Gastrocnemius medialis (tissue), 4 donors: ENCODE measurements at regions not wholly inside any gene's neighbourhood (a gene's known extent, or its start where the extent isn't known, plus 50 kb on each side); places are given as distances from the start of the nearest gene placed in this dataset.

ENCODE experiments used
- ATAC-seq, 2 donors: fragments of 150-250 bp; one replicate each; pipeline ENCODE4 v1.9.1; 2016
- DNase-seq, 2 donors: peaks; one replicate each; pipeline ENCODE4 v3.0.0-alpha.2; 2019
- H3K27ac ChIP-seq, 4 donors: fragments of 200-600 bp; sonication (generic); 1 replicate in 1 of 4; 2 replicates in 3 of 4; pipeline ENCODE4 v1.5.1; 2016 to 2018; ENCODE audit warnings: mild to moderate bottlenecking in 2 of 4, moderate library complexity in 1 of 4
- H3K27me3 ChIP-seq, 3 donors: fragments of 200-600 bp; sonication (generic) in 2 of 3; 1 replicate in 1 of 3; 2 replicates in 2 of 3; pipeline versions ENCODE4 v1.5.1 to v1.6.0; 2016 to 2019; ENCODE audit warnings: mild to moderate bottlenecking in 1 of 3, moderate library complexity in 1 of 3
- H3K36me3 ChIP-seq, 2 donors: fragments of 200-600 bp; sonication (generic) in 1 of 2; one replicate each; pipeline ENCODE4 v1.5.1; 2017 to 2018
- H3K4me1 ChIP-seq, 2 donors: fragments of 200-600 bp; sonication (generic) in 1 of 2; one replicate each; pipeline ENCODE4 v1.5.1; 2016 to 2017; ENCODE audit warnings: mild to moderate bottlenecking in 2 of 2
- H3K4me3 ChIP-seq, 4 donors: fragments of 200-600 bp; sonication (generic) in 3 of 4; 1 replicate in 1 of 4; 2 replicates in 3 of 4; pipeline ENCODE4 v1.5.1; 2016 to 2019; ENCODE audit warnings: mild to moderate bottlenecking in 2 of 4
- H3K9me3 ChIP-seq, 3 donors: fragments of 200-600 bp; sonication (generic) in 2 of 3; 1 replicate in 1 of 3; 2 replicates in 2 of 3; pipeline ENCODE4 v1.5.1; 2016 to 2019
- CTCF ChIP-seq, 5 experiments: fragments of 450-650 bp in 3 of 5; fragments of 200-600 bp in 2 of 5; sonication (generic) in 2 of 5; IDR thresholded peaks in 4 of 5; conservative IDR thresholded peaks in 1 of 5; 1 replicate in 4 of 5; 2 replicates in 1 of 5; pipeline ENCODE4 v1.5.1; 2016 to 2019; ENCODE audit warnings: antibody characterized with exemption in 5 of 5, mild to moderate bottlenecking in 3 of 5, moderate library complexity in 3 of 5
- POLR2A ChIP-seq, 2 donors: fragments of 450-650 bp; IDR thresholded peaks; one replicate each; pipeline ENCODE4 v1.6.1; 2017; ENCODE audit warnings: antibody characterized with exemption in 2 of 2, mild to moderate bottlenecking in 2 of 2, moderate library complexity in 2 of 2
- in situ Hi-C, 4 donors: fragments of 200-750 bp; cut with MboI; loops; one replicate each; pipeline versions ENCODE4 v1.15.0 to v1.8.0; 2017; ENCODE audit warnings: low sequenced_read_pairs in 4 of 4
- intact Hi-C: fragments of 100-400 bp; cut with DNase I; formaldehyde crosslinking; loops from one replicate; pipeline ENCODE4 v1.15.1; 2023; ENCODE audit warnings: low total_unique reads

GRCh38 chr5:10064546-10065195 is 185.0 kb downstream of the ATPSCKMT start:
- no peaks in the 10 kb centered on the region for H3K9me3 ChIP-seq
- DNase-seq (no peak), ATAC-seq (no peak)
- no peaks in the 10 kb centered on the region for H3K4me1 ChIP-seq
- in situ Hi-C loops (no loop called here), intact Hi-C loops (no loop called here)
- no peak overlapping the region for H3K27ac ChIP-seq
- no peak overlapping the region for H3K4me3 ChIP-seq
- no peaks in the 10 kb centered on the region for H3K36me3 ChIP-seq
- TF ChIP-seq CTCF (IDR thresholded peaks at IDR 0.05 in 4 of 5, conservative IDR thresholded peaks at IDR 0.05 in 1 of 5): no peak
- TF ChIP-seq POLR2A (IDR thresholded peaks at IDR 0.05): no peak
- no peaks in the 10 kb centered on the region for H3K27me3 ChIP-seq

- Histone ChIP-seq H3K4me3 (no peak overlapping the region), H3K36me3 (no peaks in the 10 kb centered on the region), H3K27ac (no peak overlapping the region), H3K4me1 (no peaks in the 10 kb centered on the region), H3K27me3 (no peaks in the 10 kb centered on the region), H3K9me3 (no peaks in the 10 kb centered on the region)
- in situ Hi-C loops: no loop called here
- no peak for TF ChIP-seq CTCF (IDR thresholded peaks at IDR 0.05 in 4 of 5, conservative IDR thresholded peaks at IDR 0.05 in 1 of 5)
- no peak for TF ChIP-seq POLR2A (IDR thresholded peaks at IDR 0.05)
- ATAC-seq (no peak), DNase-seq (no peak)
- intact Hi-C loops: no loop called here
Measured at GRCh38 chr5:10063997-10064396, 185.7 kb downstream of the ATPSCKMT start.

- no peaks in the 10 kb centered on the region for H3K27me3 ChIP-seq
- H3K27ac ChIP-seq: no peak overlapping the region
- no peak overlapping the region for H3K4me3 ChIP-seq
- in situ Hi-C loops (no loop called here), intact Hi-C loops (no loop called here)
- H3K36me3 ChIP-seq: no peaks in the 10 kb centered on the region
- H3K9me3 ChIP-seq: no peaks in the 10 kb centered on the region
- DNase-seq (no peak), ATAC-seq (no peak)
- H3K4me1 ChIP-seq: no peaks in the 10 kb centered on the region
- TF ChIP-seq POLR2A (IDR thresholded peaks at IDR 0.05) (no peak), CTCF (IDR thresholded peaks at IDR 0.05 in 4 of 5, conservative IDR thresholded peaks at IDR 0.05 in 1 of 5) (no peak)
Measured at GRCh38 chr5:10059980-10060379, 189.7 kb downstream of the ATPSCKMT start.

GRCh38 chr5:10059556-10059955 is 190.1 kb downstream of the ATPSCKMT start:
- Histone ChIP-seq H3K36me3 (no peaks in the 10 kb centered on the region), H3K27me3 (no peaks in the 10 kb centered on the region), H3K27ac (no peak overlapping the region), H3K4me1 (no peaks in the 10 kb centered on the region), H3K4me3 (no peak overlapping the region), H3K9me3 (no peaks in the 10 kb centered on the region)
- TF ChIP-seq POLR2A (IDR thresholded peaks at IDR 0.05) (no peak), CTCF (IDR thresholded peaks at IDR 0.05 in 4 of 5, conservative IDR thresholded peaks at IDR 0.05 in 1 of 5) (no peak)
- in situ Hi-C loops (no loop called here), intact Hi-C loops (no loop called here)
- DNase-seq (no peak), ATAC-seq (no peak)

- intact Hi-C loops: no loop called here
- TF ChIP-seq CTCF (IDR thresholded peaks at IDR 0.05 in 4 of 5, conservative IDR thresholded peaks at IDR 0.05 in 1 of 5): no peak
- no peak for TF ChIP-seq POLR2A (IDR thresholded peaks at IDR 0.05)
- Histone ChIP-seq H3K36me3 (no peaks in the 10 kb centered on the region), H3K27ac (no peak overlapping the region), H3K9me3 (no peaks in the 10 kb centered on the region), H3K4me1 (no peaks in the 10 kb centered on the region), H3K27me3 (no peaks in the 10 kb centered on the region), H3K4me3 (no peak overlapping the region)
- in situ Hi-C loops: no loop called here
- DNase-seq (no peak), ATAC-seq (no peak)
Measured at GRCh38 chr5:10057356-10057755, 192.3 kb downstream of the ATPSCKMT start.
